Thoracic aorta (tissue), 2 donors: ENCODE measurements at regions not wholly inside any gene's neighbourhood (a gene's known extent, or its start where the extent isn't known, plus 50 kb on each side); places are given as distances from the start of the nearest gene placed in this dataset.
"Not testable (repeated sequence)": the region's sequence is repeated elsewhere in the genome, so short reads cannot be mapped to it uniquely, and the experiment has no call there.

Source experiments
- ATAC-seq: fragments of 150-250 bp; one replicate; pipeline ENCODE4 v1.8.0; 2017; ENCODE audit warnings: low read depth; ENCODE audit not compliant: insufficient number of reproducible peaks, low FRiP score
- DNase-seq: peaks from one replicate; pipeline ENCODE4 v3.0.0-alpha.2; 2020; ENCODE audit warnings: low spot score
- H3K27ac ChIP-seq, 2 donors: fragments of 200-600 bp; sonication (generic); 1 replicate in 1 of 2; 2 replicates in 1 of 2; pipeline ENCODE4 v1.5.1; 2016; ENCODE audit warnings: mild to moderate bottlenecking in 2 of 2, moderate library complexity in 2 of 2
- H3K27me3 ChIP-seq: fragments of 200-600 bp; sonication (generic); replicated peaks from 2 replicates; pipeline ENCODE4 v1.6.0; 2016; ENCODE audit warnings: mild to moderate bottlenecking; ENCODE audit not compliant: insufficient read depth
- H3K36me3 ChIP-seq: fragments of 200-600 bp; sonication (generic); one replicate; pipeline ENCODE4 v1.5.1; 2016
- H3K4me1 ChIP-seq, 2 donors: fragments of 200-600 bp; sonication (generic); 1 replicate in 1 of 2; 2 replicates in 1 of 2; pipeline versions ENCODE4 v1.5.1 to v1.6.0; 2016; ENCODE audit warnings: low read depth in 2 of 2, mild to moderate bottlenecking in 1 of 2; ENCODE audit not compliant: control insufficient read depth in 1 of 2
- H3K4me3 ChIP-seq: fragments of 200-600 bp; sonication (generic); 2 replicates; pipeline ENCODE4 v1.5.1; 2016; ENCODE audit warnings: mild to moderate bottlenecking
- H3K9me3 ChIP-seq: fragments of 200-600 bp; sonication (generic); 2 replicates; pipeline ENCODE4 v1.5.1; 2016
- CTCF ChIP-seq: fragments of 200-600 bp; sonication (generic); IDR thresholded peaks from one replicate; pipeline ENCODE4 v1.5.1; 2019; ENCODE audit warnings: antibody characterized with exemption

DNA sequence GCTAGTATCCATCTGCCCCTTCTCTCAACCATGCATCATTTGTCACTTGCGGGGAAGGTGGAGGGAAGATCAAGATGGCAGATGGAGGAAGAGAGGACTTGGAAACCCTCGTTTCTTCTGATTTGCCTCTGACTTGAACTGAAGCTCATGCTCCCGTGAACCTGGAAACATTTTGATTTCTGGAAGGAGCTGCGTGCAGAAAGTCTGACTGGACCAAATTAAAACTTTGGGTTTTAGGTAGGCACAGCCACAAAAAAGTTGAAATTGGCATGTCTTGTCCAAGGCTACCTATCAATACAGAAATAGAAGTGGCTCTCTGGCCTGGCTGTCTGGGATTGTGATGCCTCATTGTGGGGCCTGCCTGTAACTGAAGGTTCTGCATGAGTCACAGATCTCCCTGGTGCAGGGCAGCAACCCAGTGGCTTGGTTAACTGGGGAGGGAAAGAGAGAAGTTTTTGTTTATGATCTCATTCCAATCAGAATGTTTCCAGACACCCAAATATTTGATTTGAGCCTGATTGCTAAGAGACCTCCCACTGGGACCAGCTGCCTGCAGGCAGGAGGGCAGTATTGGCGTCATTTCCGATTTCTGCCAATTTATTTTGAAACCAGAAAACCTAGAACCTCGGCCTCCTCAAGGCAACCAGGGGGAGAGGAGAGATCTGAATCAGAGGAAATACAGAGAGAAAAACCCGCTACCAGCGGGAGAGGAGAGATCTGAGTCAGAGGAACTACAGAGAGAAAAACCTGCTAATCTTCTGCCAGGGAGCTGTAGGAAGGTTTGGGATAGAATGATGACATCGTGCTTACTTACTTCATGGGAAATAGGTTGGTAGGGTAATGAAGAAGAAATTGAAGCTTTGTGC lies 363.6 kb downstream of the ANKRD30A start:
- H3K36me3 ChIP-seq, result no peaks in the 10 kb centered on the region
- ATAC-seq (no peak), DNase-seq (no peak)
- no peak overlapping the region for H3K4me3 ChIP-seq
- no peaks in the 10 kb centered on the region for H3K27me3 ChIP-seq
- H3K27ac ChIP-seq, result no peak overlapping the region
- H3K4me1 ChIP-seq, result no peaks in the 10 kb centered on the region
- no peaks in the 10 kb centered on the region for H3K9me3 ChIP-seq
- no peak for TF ChIP-seq CTCF

GRCh38 chr10:37480596-37480995 lies 355.2 kb downstream of the ANKRD30A start:
- not testable (repeated sequence) for ATAC-seq, H3K9me3 ChIP-seq, H3K4me1 ChIP-seq, H3K36me3 ChIP-seq, H3K4me3 ChIP-seq, H3K27me3 ChIP-seq, DNase-seq, H3K27ac ChIP-seq

GRCh38 chr10:37479469-37479868 lies 354.1 kb downstream of the ANKRD30A start:
- Histone ChIP-seq H3K4me3 (no peak overlapping the region), H3K9me3 (no peaks in the 10 kb centered on the region), H3K27me3 (no peaks in the 10 kb centered on the region), H3K4me1 (no peaks in the 10 kb centered on the region), H3K27ac (no peak overlapping the region), H3K36me3 (no peaks in the 10 kb centered on the region)
- ATAC-seq (no peak), DNase-seq (no peak)
- no peak for TF ChIP-seq CTCF

- DNase-seq, result no peak
These were observed 353.0 kb downstream of the ANKRD30A start for GRCh38 chr10:37478381-37478780.

DNA sequence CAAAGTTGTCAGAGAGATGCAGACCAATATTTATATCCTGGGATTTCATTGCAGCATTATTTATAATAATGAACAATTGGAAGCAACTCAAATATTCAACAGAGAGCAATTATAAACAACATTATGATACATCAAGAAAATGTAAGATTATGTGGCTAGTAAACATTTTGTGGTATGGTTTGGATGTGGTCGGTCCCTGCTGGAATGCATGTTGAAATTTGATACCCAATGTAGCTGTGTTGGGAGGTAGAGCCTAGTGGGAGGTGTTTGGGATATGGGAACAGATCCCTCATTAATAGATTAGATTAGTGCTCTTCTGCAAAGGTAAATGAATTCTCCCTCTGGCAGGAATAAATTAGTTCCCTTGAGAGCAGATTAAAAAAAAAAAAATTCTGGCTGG lies 350.9 kb downstream of the ANKRD30A start:
- no peaks in the 10 kb centered on the region for H3K27me3 ChIP-seq
- H3K27ac ChIP-seq, result no peak overlapping the region
- TF ChIP-seq CTCF, result no peak
- DNase-seq (no peak), ATAC-seq (no peak)
- H3K36me3 ChIP-seq, result no peaks in the 10 kb centered on the region
- H3K4me1 ChIP-seq, result no peaks in the 10 kb centered on the region
- no peak overlapping the region for H3K4me3 ChIP-seq
- H3K9me3 ChIP-seq, result no peaks in the 10 kb centered on the region

More at GRCh38 chr10:37478381-37478780, 353.0 kb downstream of the ANKRD30A start:
- no peak overlapping the region for H3K27ac ChIP-seq
- H3K36me3 ChIP-seq, result no peaks in the 10 kb centered on the region
- no peak for TF ChIP-seq CTCF
- no peaks in the 10 kb centered on the region for H3K9me3 ChIP-seq
- H3K27me3 ChIP-seq, result no peaks in the 10 kb centered on the region
- no peak overlapping the region for H3K4me3 ChIP-seq
- H3K4me1 ChIP-seq, result no peaks in the 10 kb centered on the region
- ATAC-seq, result no peak
